ENCODE measurements at regions not wholly inside any gene's neighbourhood (a gene's known extent, or its start where the extent isn't known, plus 50 kb on each side); places are given as distances from the start of the nearest gene placed in this dataset.
"Not testable (repeated sequence)": the region's sequence is repeated elsewhere in the genome, so short reads cannot be mapped to it uniquely, and the experiment has no call there.

GRCh38 chr2:198279026-198279425 lies 474.6 kb downstream of the PLCL1 start:
- DNase-seq, result no peak

- DNase-seq, result no peak
Observed at GRCh38 chr2:198277181-198277580, 472.8 kb downstream of the PLCL1 start.

GRCh38 chr2:198273660-198274059 lies 469.3 kb downstream of the PLCL1 start:
- DNase-seq, result no peak

- DNase-seq, result not testable (repeated sequence)
Observed at GRCh38 chr2:198270157-198270556, 465.8 kb downstream of the PLCL1 start.

GRCh38 chr2:198268519-198268918 lies 464.1 kb downstream of the PLCL1 start:
- DNase-seq, result no peak

- no peak for DNase-seq
Observed at GRCh38 chr2:198259496-198259895, 455.1 kb downstream of the PLCL1 start.

GRCh38 chr2:198254536-198255090 lies 450.2 kb downstream of the PLCL1 start:
- DNase-seq, result no peak

- no peak for DNase-seq
Observed at GRCh38 chr2:198253995-198254394, 449.6 kb downstream of the PLCL1 start.

GRCh38 chr2:198252472-198252871 lies 448.1 kb downstream of the PLCL1 start:
- no peak for DNase-seq

- no peak for DNase-seq
Observed at GRCh38 chr2:198242093-198242492, 437.7 kb downstream of the PLCL1 start.

GRCh38 chr2:198238429-198238828 lies 434.0 kb downstream of the PLCL1 start:
- DNase-seq, result no peak

- no peak for DNase-seq
Observed at GRCh38 chr2:198236338-198236737, 431.9 kb downstream of the PLCL1 start.

GRCh38 chr2:198232281-198232680 lies 427.9 kb downstream of the PLCL1 start:
- no peak for DNase-seq

- DNase-seq, result no peak
Observed at GRCh38 chr2:198231562-198231961, 427.2 kb downstream of the PLCL1 start.

GRCh38 chr2:198220763-198221610 lies 416.6 kb downstream of the PLCL1 start:
- DNase-seq, result no peak

GRCh38 chr2:198219292-198219691 lies 414.9 kb downstream of the PLCL1 start:
- DNase-seq, result no peak

GRCh38 chr2:198214114-198214596 lies 409.8 kb downstream of the PLCL1 start:
- no peak for DNase-seq

- DNase-seq, result no peak
Observed at GRCh38 chr2:198213253-198213652, 408.9 kb downstream of the PLCL1 start.

GRCh38 chr2:198211706-198212105 lies 407.3 kb downstream of the PLCL1 start:
- no peak for DNase-seq

- no peak for DNase-seq
Observed at GRCh38 chr2:198203336-198204069, 399.1 kb downstream of the PLCL1 start.

Measured in NCI-H226 (cell line).